SK-N-SH (cell line): ENCODE measurements at regions not wholly inside any gene's neighbourhood (a gene's known extent, or its start where the extent isn't known, plus 50 kb on each side); places are given as distances from the start of the nearest gene placed in this dataset.

ENCODE experiments used
- CTCF ChIP-seq: fragments of 200-600 bp; sonication (generic); IDR thresholded peaks from 2 replicates; pipeline ENCODE4 v1.6.1; 2017; ENCODE audit warnings: antibody characterized with exemption, mild to moderate bottlenecking, moderate library complexity
- EZH2phosphoT487 ChIP-seq: fragments of 200-600 bp; sonication (generic); IDR thresholded peaks from 2 replicates; pipeline ENCODE4 v1.6.1; 2017; ENCODE audit warnings: low read depth, mixed run types, mild to moderate bottlenecking, antibody characterized with exemption, moderate library complexity, borderline replicate concordance
- FOSL2 ChIP-seq: IDR thresholded peaks from 2 replicates; pipeline ENCODE4 v1.4.0; 2012; ENCODE audit warnings: low read depth, mild to moderate bottlenecking, moderate library complexity, borderline replicate concordance
- JUND ChIP-seq: IDR thresholded peaks from 2 replicates; pipeline ENCODE4 v1.4.0; 2012
- POLR2AphosphoS5 ChIP-seq: IDR thresholded peaks from 2 replicates; pipeline ENCODE4 v1.6.1; 2012; ENCODE audit warnings: low read depth, low read length
- RCOR1 ChIP-seq: fragments of 150-350 bp; IDR thresholded peaks from 2 replicates; pipeline ENCODE4 v1.6.1; 2017; ENCODE audit warnings: antibody characterized with exemption, low read length
- REST ChIP-seq: IDR thresholded peaks from 2 replicates; pipeline ENCODE4 v1.6.1; 2012; ENCODE audit warnings: mild to moderate bottlenecking, low read depth, low read length, moderate library complexity
- RFX5 ChIP-seq: IDR thresholded peaks from 2 replicates; pipeline ENCODE4 v1.6.1; 2012; ENCODE audit warnings: mild to moderate bottlenecking, improper control_type of control experiment, low read length
- SIN3A ChIP-seq: IDR thresholded peaks from 2 replicates; pipeline ENCODE4 v1.6.1; 2012; ENCODE audit warnings: low read depth, mild to moderate bottlenecking, low read length, moderate library complexity, borderline replicate concordance
- TAF1 ChIP-seq: IDR thresholded peaks from 2 replicates; pipeline ENCODE4 v1.6.1; 2012; ENCODE audit warnings: low read depth, mild to moderate bottlenecking, low read length, moderate library complexity, borderline replicate concordance
- TEAD4 ChIP-seq: IDR thresholded peaks from 2 replicates; pipeline ENCODE4 v1.4.0; 2012; ENCODE audit warnings: mild to moderate bottlenecking, borderline replicate concordance; ENCODE audit not compliant: insufficient read depth
- USF2 ChIP-seq: fragments of 150-350 bp; IDR thresholded peaks from 2 replicates; pipeline ENCODE4 v1.6.1; 2017; ENCODE audit warnings: antibody characterized with exemption, low read length, low read depth, borderline replicate concordance
- YY1 ChIP-seq: IDR thresholded peaks from 2 replicates; pipeline ENCODE4 v1.4.0; 2012; ENCODE audit warnings: low read depth, mild to moderate bottlenecking

GRCh38 chr15:79373113-79373512 is 59.0 kb upstream of the MINAR1 start:
- TF ChIP-seq CTCF (no peak), RFX5 (no peak), EZH2phosphoT487 (no peak), JUND (no peak), SIN3A (no peak), POLR2AphosphoS5 (no peak), TEAD4 (no peak), USF2 (no peak), REST (no peak), YY1 (no peak), FOSL2 (no peak), RCOR1 (no peak), TAF1 (no peak)
